ENCODE measurements at regions not wholly inside any gene's neighbourhood (a gene's known extent, or its start where the extent isn't known, plus 50 kb on each side); places are given as distances from the start of the nearest gene placed in this dataset.

DNA sequence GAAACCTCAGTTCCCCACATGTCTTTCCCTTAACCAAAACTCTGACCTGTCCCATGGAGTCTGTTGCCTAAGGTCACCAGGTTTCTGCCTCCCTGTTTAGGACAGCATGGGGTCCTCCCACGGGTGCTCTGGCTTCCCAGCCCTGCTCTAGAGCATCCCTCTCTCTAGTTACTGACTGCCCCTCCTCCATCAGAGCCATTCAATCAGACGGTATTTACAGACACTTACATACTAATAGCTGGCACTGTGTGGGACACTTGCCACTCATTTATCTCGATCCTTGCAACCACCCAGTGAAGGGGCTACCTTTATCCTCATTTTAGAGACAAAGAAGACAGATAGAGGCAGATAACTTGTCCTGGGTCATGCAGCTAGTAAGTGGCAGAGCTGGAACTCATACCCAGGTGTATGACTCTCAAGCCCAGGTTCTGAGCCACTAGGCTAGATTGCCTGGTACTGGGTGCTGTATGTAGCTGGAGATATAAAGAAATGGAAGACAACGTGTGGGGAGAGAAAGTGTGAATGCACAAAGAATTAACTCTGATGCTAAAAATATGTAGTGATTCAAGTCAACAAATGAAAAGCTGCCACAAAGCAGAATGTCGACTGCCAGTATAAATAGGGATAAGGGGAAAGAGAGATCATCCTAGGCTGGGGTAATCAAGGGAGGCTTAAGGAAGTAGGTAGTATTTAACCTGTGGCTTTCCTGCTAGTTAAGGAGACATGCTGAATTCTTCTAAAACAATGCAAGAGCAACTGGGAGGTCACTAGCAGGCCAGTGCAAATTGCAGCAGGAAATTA, 52.5 kb upstream of the PDE8B start:
- DNase-seq: no peak

DNA sequence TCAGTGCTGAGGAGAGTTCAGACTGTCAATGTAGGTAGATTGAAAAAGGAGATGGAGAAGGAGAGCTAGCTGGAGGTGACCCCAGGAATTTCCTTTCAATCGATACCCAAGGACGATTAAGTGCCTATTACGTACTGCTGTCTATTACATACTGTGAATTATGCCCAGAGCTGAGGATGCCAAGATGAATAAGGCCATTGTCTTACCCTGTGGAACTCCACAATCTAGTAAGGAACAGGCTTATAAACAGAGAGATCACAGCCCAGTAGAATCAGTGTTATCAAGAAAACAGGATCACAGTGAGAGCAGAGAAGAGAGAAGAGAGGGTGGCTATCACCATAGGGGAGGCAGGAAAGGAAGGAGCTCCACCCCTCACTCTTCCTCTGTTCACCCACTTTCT, 54.1 kb upstream of the PDE8B start:
- DNase-seq: no peak

DNA sequence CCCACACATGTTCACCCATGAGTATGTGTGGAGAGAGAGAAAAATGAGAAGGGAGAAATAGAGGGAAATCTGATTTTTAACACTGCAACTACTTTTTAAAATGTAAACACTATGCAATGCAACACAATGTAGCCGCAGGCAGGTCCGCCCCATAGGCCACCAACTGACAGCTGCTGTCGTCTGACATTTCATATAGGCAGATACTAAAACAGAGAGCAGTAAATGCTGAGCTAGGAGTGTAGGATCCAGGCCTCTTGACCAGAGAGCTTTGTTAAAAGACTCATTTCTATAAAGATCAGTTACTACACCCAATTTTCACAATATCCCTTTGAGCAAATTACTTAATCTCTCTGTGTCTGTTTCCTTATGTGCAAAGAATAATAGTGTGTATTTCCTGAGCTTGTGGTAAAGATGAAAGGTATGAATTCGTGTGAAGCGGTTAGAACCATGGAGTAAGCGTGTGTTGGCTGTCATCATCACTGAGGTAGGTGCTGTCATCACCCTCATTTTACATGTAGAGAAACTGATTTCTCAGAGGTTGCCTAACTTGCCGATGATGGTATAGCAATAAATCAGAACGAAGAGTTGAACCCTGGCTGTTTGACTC, 55.2 kb upstream of the PDE8B start:
- no peak for DNase-seq

DNA sequence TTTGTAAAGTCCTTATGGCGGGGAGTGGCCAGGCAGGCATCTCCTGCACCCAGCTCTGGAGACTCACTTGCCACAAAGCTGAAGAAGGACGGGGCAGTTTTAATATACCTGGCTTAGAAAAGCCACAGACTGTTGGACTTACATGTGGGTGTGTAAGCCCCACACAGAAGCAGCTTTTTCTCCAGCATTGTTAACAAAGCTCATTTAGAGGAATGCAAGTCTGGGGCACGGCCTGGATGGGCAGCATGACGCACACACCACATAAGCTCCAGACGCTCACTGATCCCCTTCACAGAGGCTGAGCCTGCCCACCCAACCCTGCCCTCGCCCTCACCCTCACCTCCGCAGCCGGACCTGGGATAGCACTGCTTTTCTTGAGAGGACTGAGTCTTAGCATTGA, 58.0 kb upstream of the PDE8B start:
- DNase-seq: no peak

DNA sequence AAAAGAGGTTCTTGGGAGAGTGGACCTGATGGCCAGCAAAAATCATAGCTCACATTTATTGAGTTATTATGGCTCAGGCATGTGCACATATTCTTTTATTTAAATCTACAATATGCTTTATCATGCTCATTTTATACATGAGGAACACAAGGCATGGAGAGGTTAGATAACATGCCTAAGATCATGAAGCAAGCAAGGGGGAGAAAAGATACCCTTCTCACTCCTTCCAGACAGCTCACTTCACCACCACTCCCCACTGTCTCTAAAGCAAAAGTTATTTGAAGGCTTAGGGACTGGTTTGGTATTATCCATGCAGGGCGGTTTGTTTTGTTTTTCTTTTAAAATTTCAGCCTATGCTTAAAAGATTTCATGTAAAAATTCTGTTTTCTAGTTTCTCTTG, 59.0 kb upstream of the PDE8B start:
- no peak for DNase-seq

DNA sequence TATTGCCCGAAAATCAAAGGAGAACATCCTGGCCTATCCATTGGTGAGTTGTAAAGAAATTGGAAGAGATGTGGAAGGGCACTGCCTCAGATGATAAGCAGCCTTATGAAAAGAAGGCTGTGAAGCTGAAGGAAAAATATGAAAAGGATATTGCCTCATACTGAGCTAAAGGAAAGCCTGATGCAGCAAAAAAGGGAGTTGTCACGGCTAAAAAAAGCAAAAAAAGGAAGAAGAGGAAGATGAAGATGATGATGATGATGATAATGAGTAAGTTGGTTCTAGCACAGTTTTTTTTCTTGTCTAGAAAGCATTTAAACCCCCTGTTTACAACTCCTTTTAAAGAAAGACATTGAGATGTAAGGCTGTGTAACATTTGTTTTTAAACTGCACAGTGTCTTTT, 59.8 kb upstream of the ZBED3 start:
- no peak for DNase-seq

DNA sequence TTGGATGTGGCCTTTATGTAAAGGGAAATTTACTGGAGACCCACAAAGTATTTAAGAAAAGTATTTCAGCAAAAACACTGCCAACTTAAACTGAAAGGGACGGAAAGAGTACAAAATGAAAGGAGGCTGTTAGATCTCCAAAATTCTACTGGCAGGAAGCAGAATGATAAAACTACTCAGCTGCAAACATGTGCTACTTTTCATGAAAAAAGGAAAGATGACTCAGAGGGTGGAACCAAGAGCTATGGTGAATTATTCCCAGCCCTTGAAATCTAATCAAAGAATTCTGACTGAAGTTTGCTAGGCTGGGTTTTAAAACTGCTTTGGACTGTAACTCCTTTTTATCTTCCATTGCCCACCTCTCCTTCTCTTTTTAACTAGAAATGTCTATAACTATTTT, 58.6 kb upstream of the ZBED3 start:
- no peak for DNase-seq

DNA sequence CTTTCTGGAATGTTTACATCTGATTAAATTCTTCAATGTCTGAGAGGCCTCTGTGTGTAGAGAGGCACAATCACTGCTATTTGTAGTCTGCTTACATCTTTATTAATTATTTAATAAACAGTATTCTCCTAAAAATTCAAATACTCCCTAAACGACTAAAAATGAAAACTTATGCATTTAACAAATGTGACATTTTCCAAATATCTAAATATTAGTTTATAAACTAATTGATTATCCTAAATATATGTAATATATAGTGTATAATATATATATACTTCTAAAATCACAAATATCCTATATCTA, 57.7 kb upstream of the ZBED3 start:
- DNase-seq: no peak

DNA sequence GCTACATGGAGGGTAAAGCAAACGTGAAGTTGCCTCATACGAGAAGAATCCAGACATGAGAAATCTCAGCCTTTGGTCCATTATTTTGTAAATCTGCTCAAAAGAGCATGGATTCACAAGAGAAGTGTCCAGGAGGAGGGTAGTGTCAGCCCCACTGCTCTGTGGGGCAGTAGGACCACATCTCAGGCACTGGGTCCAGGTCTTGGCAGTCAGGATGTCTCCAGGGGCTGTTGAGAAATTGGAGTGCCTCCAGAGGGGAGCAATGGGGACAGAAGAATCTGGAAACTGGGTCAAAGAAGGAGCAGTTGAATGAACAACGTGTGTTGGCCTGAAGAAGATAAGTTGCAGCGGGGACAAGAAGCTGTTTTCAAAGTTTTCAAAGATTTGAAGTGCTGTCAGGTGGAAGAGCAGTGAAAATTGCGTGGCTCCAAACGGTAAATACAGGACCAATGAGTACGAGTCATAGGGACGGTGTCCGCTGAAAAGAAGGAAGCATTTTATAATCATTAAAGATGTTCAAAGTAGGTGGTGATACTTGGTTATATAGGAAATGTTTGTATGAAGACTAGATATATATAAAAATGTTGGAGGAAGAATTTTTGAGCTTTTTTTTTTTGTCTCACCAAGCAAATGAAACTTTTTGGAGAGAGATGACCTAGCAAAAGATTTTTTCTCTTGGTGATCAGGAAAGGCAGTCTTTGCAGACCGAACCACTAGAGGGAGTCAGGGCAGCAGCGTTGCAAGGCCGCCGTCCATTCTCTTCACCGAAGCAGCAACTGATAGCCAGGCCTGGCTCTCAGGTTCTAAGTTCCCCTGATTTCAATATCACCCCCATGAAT, 57.1 kb upstream of the ZBED3 start:
- peak; percentile 55 to 67 for DNase-seq

DNA sequence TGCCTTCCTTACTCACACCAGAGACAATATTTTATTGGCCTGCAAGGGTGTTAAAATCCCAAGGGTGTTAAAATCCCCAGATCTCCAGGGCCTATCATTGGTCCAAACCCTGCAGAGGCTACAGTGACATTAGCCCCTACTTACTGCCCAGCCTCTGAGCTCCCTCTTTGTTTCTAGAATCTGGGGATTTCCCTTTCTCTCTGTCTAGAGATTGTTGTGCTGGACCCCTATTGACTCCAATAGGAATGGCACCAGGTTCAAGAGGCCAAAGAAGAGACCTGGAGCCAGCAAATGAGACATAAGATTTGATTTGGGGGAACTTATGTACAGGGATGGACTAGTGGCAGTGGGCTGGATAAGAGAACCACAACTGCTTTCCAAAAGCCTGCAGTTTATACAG, 53.3 kb upstream of the ZBED3 start:
- no peak for DNase-seq

DNA sequence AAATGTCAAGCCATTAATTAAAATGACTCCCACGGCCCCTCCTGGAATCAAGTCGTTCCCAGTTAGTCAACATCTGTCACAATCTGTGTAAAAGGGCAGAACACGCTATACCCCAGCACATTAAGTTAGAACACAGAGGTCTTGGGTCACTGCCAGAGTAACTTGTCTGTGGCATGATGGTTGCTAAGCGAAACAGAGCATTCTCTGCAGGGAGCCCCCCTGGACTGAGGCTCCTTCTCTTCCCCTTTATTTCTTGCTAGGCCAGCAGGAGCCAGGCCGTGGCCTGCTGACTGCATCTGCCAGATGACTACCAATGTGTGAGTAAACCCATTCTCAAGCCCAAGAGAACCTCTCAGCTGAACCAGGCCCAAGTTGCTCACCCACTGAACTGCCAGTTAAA, 51.9 kb upstream of the ZBED3 start:
- DNase-seq: no peak

Measured in activated T-cell treated with anti-CD3 and anti-CD28 coated beads, Interleukin-2, amount 50 U/mL, for 48 hours (primary cell).